Inferior parietal cortex (tissue), 1 donor: ENCODE measurements at regions not wholly inside any gene's neighbourhood (a gene's known extent, or its start where the extent isn't known, plus 50 kb on each side); places are given as distances from the start of the nearest gene placed in this dataset.

Experiments
- DNase-seq: peaks from one replicate; pipeline ENCODE4 v3.0.0-alpha.2; 2016; ENCODE audit errors: extremely low spot score

GRCh38 chr3:68057637-68058320 is 403.4 kb upstream of the SUCLG2 start:
- DNase-seq, result no peak

GRCh38 chr3:68056556-68056955 is 402.1 kb upstream of the SUCLG2 start:
- no peak for DNase-seq

GRCh38 chr3:68055215-68055614 is 400.8 kb upstream of the SUCLG2 start:
- no peak for DNase-seq

GRCh38 chr3:68049776-68050175 is 395.4 kb upstream of the SUCLG2 start:
- DNase-seq, result no peak

GRCh38 chr3:68045976-68046375 is 391.6 kb upstream of the SUCLG2 start:
- no peak for DNase-seq

- DNase-seq, result no peak
These were observed 379.5 kb upstream of the SUCLG2 start for GRCh38 chr3:68033867-68034266.

- no peak for DNase-seq
These were observed 377.8 kb upstream of the SUCLG2 start for GRCh38 chr3:68032209-68032608.

- DNase-seq, result no peak
These were observed 370.8 kb upstream of the SUCLG2 start for GRCh38 chr3:68025189-68025588.

GRCh38 chr3:68019876-68020275 is 365.5 kb upstream of the SUCLG2 start:
- no peak for DNase-seq

- no peak for DNase-seq
These were observed 363.9 kb upstream of the SUCLG2 start for GRCh38 chr3:68018275-68018674.

- no peak for DNase-seq
These were observed 362.7 kb upstream of the SUCLG2 start for GRCh38 chr3:68017069-68017468.

GRCh38 chr3:68009900-68010299 is 355.5 kb upstream of the SUCLG2 start:
- DNase-seq, result no peak

- no peak for DNase-seq
These were observed 353.3 kb upstream of the SUCLG2 start for GRCh38 chr3:68007621-68008226.

- no peak for DNase-seq
These were observed 352.2 kb upstream of the SUCLG2 start for GRCh38 chr3:68006646-68007045.

GRCh38 chr3:68004091-68004490 is 349.7 kb upstream of the SUCLG2 start:
- DNase-seq, result peak; percentile 9

GRCh38 chr3:67998281-67998680 is 343.9 kb upstream of the SUCLG2 start:
- DNase-seq, result no peak

- DNase-seq, result no peak
These were observed 340.8 kb upstream of the SUCLG2 start for GRCh38 chr3:67995206-67995605.

GRCh38 chr3:67986706-67987105 is 332.3 kb upstream of the SUCLG2 start:
- peak; percentile 31 for DNase-seq

GRCh38 chr3:67983166-67983565 is 328.8 kb upstream of the SUCLG2 start:
- no peak for DNase-seq

GRCh38 chr3:67981077-67981476 is 326.7 kb upstream of the SUCLG2 start:
- DNase-seq, result no peak

- DNase-seq, result no peak
These were observed 324.9 kb upstream of the SUCLG2 start for GRCh38 chr3:67979342-67979741.

- DNase-seq, result no peak
These were observed 323.4 kb upstream of the SUCLG2 start for GRCh38 chr3:67977762-67978161.

GRCh38 chr3:67976663-67977062 is 322.3 kb upstream of the SUCLG2 start:
- DNase-seq, result no peak

GRCh38 chr3:67964596-67964995 is 310.2 kb upstream of the SUCLG2 start:
- no peak for DNase-seq
